HUES6 (cell line): ENCODE measurements at regions not wholly inside any gene's neighbourhood (a gene's known extent, or its start where the extent isn't known, plus 50 kb on each side); places are given as distances from the start of the nearest gene placed in this dataset.

Experiments used
- H3K27ac ChIP-seq: 2 replicates; pipeline ENCODE4 v1.7.0; 2013; ENCODE audit warnings: low read depth, mild to moderate bottlenecking, low read length, inconsistent platforms
- H3K27me3 ChIP-seq: 2 replicates; pipeline ENCODE4 v1.6.1; 2013; ENCODE audit warnings: low read length; ENCODE audit not compliant: control insufficient read depth, insufficient read depth
- H3K36me3 ChIP-seq: 2 replicates; pipeline ENCODE4 v1.6.1; 2013; ENCODE audit warnings: low read length; ENCODE audit not compliant: control insufficient read depth, insufficient read depth
- H3K4me1 ChIP-seq: 2 replicates; pipeline ENCODE4 v1.6.1; 2013; ENCODE audit warnings: low read length; ENCODE audit not compliant: control insufficient read depth, insufficient read depth
- H3K4me3 ChIP-seq: 2 replicates; pipeline ENCODE4 v1.5.1; 2013; ENCODE audit warnings: low read depth, low read length
- H3K9ac ChIP-seq: one replicate; pipeline ENCODE4 v1.6.1; 2013; ENCODE audit warnings: mild to moderate bottlenecking, low read length
- H3K9me3 ChIP-seq: 2 replicates; pipeline ENCODE4 v1.6.1; 2013; ENCODE audit warnings: low read depth, low read length; ENCODE audit not compliant: control insufficient read depth, insufficient read depth

GRCh38 chr22:48310289-48310688 is 1517.4 kb downstream of the BRD1 start:
- no peak overlapping the region for H3K27ac ChIP-seq
- H3K4me1 ChIP-seq = no peaks in the 10 kb centered on the region
- H3K9ac ChIP-seq = no peak overlapping the region
- H3K9me3 ChIP-seq = peaks cover 5% of the 10 kb centered on the region; the same call in 1 of the 2 replicates
- H3K27me3 ChIP-seq = no peaks in the 10 kb centered on the region
- H3K4me3 ChIP-seq = no peak overlapping the region
- H3K36me3 ChIP-seq = no peaks in the 10 kb centered on the region

- H3K4me1 ChIP-seq = no peaks in the 10 kb centered on the region
- no peaks in the 10 kb centered on the region for H3K27me3 ChIP-seq
- no peaks in the 10 kb centered on the region for H3K36me3 ChIP-seq
- no peak overlapping the region for H3K9ac ChIP-seq
- peaks cover 5% of the 10 kb centered on the region; the same call in 1 of the 2 replicates for H3K9me3 ChIP-seq
- no peak overlapping the region for H3K27ac ChIP-seq
- no peak overlapping the region for H3K4me3 ChIP-seq
These were observed 1517.8 kb downstream of the BRD1 start for GRCh38 chr22:48309836-48310235.

- Histone ChIP-seq H3K27ac (no peak overlapping the region), H3K4me3 (no peak overlapping the region), H3K27me3 (no peaks in the 10 kb centered on the region), H3K4me1 (no peaks in the 10 kb centered on the region), H3K9ac (no peak overlapping the region), H3K9me3 (peaks cover 5% of the 10 kb centered on the region; the same call in 1 of the 2 replicates), H3K36me3 (no peaks in the 10 kb centered on the region)
These were observed 1518.5 kb downstream of the BRD1 start for GRCh38 chr22:48309115-48309705.

GRCh38 chr22:48307931-48308330 is 1519.7 kb downstream of the BRD1 start:
- Histone ChIP-seq H3K4me1 (no peaks in the 10 kb centered on the region), H3K9ac (no peak overlapping the region), H3K4me3 (no peak overlapping the region), H3K36me3 (no peaks in the 10 kb centered on the region), H3K27me3 (no peaks in the 10 kb centered on the region), H3K9me3 (peaks cover 5% of the 10 kb centered on the region; the same call in 1 of the 2 replicates), H3K27ac (no peak overlapping the region)

- Histone ChIP-seq H3K4me1 (no peaks in the 10 kb centered on the region), H3K27me3 (no peaks in the 10 kb centered on the region), H3K36me3 (no peaks in the 10 kb centered on the region), H3K4me3 (no peak overlapping the region), H3K27ac (no peak overlapping the region), H3K9ac (no peak overlapping the region), H3K9me3 (peaks cover 3% of the 10 kb centered on the region; the same call in 1 of the 2 replicates)
These were observed 1520.7 kb downstream of the BRD1 start for GRCh38 chr22:48306785-48307510.

- Histone ChIP-seq H3K4me3 (no peak overlapping the region), H3K9me3 (no peaks in the 10 kb centered on the region), H3K4me1 (no peaks in the 10 kb centered on the region), H3K9ac (no peak overlapping the region), H3K27ac (no peak overlapping the region), H3K27me3 (no peaks in the 10 kb centered on the region), H3K36me3 (no peaks in the 10 kb centered on the region)
These were observed 1521.4 kb downstream of the BRD1 start for GRCh38 chr22:48306284-48306683.

- Histone ChIP-seq H3K27ac (no peak overlapping the region), H3K4me3 (no peak overlapping the region), H3K9me3 (no peaks in the 10 kb centered on the region), H3K4me1 (no peaks in the 10 kb centered on the region), H3K36me3 (no peaks in the 10 kb centered on the region), H3K27me3 (no peaks in the 10 kb centered on the region), H3K9ac (no peak overlapping the region)
These were observed 1521.9 kb downstream of the BRD1 start for GRCh38 chr22:48305726-48306235.

- Histone ChIP-seq H3K27me3 (no peaks in the 10 kb centered on the region), H3K27ac (no peak overlapping the region), H3K9ac (no peak overlapping the region), H3K9me3 (no peaks in the 10 kb centered on the region), H3K4me1 (no peaks in the 10 kb centered on the region), H3K4me3 (no peak overlapping the region), H3K36me3 (no peaks in the 10 kb centered on the region)
These were observed 1524.3 kb downstream of the BRD1 start for GRCh38 chr22:48303369-48303725.

GRCh38 chr22:48302657-48303368 is 1524.9 kb downstream of the BRD1 start:
- Histone ChIP-seq H3K27me3 (no peaks in the 10 kb centered on the region), H3K4me1 (no peaks in the 10 kb centered on the region), H3K4me3 (no peak overlapping the region), H3K27ac (no peak overlapping the region), H3K9ac (no peak overlapping the region), H3K9me3 (no peaks in the 10 kb centered on the region), H3K36me3 (no peaks in the 10 kb centered on the region)

GRCh38 chr22:48301908-48302307 is 1525.8 kb downstream of the BRD1 start:
- no peaks in the 10 kb centered on the region for H3K9me3 ChIP-seq
- no peak overlapping the region for H3K27ac ChIP-seq
- no peak overlapping the region for H3K9ac ChIP-seq
- H3K36me3 ChIP-seq = no peaks in the 10 kb centered on the region
- H3K4me3 ChIP-seq = no peak overlapping the region
- H3K27me3 ChIP-seq = no peaks in the 10 kb centered on the region
- no peaks in the 10 kb centered on the region for H3K4me1 ChIP-seq

- no peaks in the 10 kb centered on the region for H3K4me1 ChIP-seq
- H3K27me3 ChIP-seq = no peaks in the 10 kb centered on the region
- H3K9me3 ChIP-seq = no peaks in the 10 kb centered on the region
- H3K9ac ChIP-seq = no peak overlapping the region
- no peak overlapping the region for H3K4me3 ChIP-seq
- no peak overlapping the region for H3K27ac ChIP-seq
- H3K36me3 ChIP-seq = no peaks in the 10 kb centered on the region
These were observed 1526.3 kb downstream of the BRD1 start for GRCh38 chr22:48301421-48301820.
